Natural killer cell treated with Interleukin-12 subunit alpha and Interleukin-12 subunit beta and Interleukin-15 and Interleukin-18, amount 100 ng/mL, for 72 hours (primary cell): ENCODE measurements at regions not wholly inside any gene's neighbourhood (a gene's known extent, or its start where the extent isn't known, plus 50 kb on each side); places are given as distances from the start of the nearest gene placed in this dataset.

Source experiments
- ATAC-seq, 2 donors: fragments of 150-1000 bp; cut with Tn5 transposase in 1 of 2; sonication (Bioruptor Pico), chemical (Tn5 transposase) in 1 of 2; 2 replicates each; pipeline ENCODE4 v1.10.0; 2021
- DNase-seq: peaks from one replicate; pipeline ENCODE4 v3.0.0; 2022; ENCODE audit warnings: low spot score
- H3K27ac Mint-ChIP-seq, 2 donors: 1 replicate in 1 of 2; 2 replicates in 1 of 2; pipeline ENCODE4 v1.8.0; 2022; ENCODE audit warnings: mixed read lengths in 2 of 2, mild to moderate bottlenecking in 1 of 2, moderate library complexity in 1 of 2
- H3K27me3 Mint-ChIP-seq, 2 donors: 1 replicate in 1 of 2; 2 replicates in 1 of 2; pipeline ENCODE4 v1.8.0; 2022; ENCODE audit warnings: mixed read lengths in 2 of 2
- H3K36me3 Mint-ChIP-seq: one replicate; pipeline ENCODE4 v1.8.0; 2022; ENCODE audit warnings: mixed read lengths
- H3K4me1 Mint-ChIP-seq, 2 donors: 1 replicate in 1 of 2; 2 replicates in 1 of 2; pipeline ENCODE4 v1.8.0; 2022; ENCODE audit warnings: low read depth in 2 of 2, mixed read lengths in 2 of 2, mild to moderate bottlenecking in 1 of 2
- H3K4me3 Mint-ChIP-seq: one replicate; pipeline ENCODE4 v1.8.0; 2022; ENCODE audit warnings: mixed read lengths
- H3K9me3 Mint-ChIP-seq: 2 replicates; pipeline ENCODE4 v1.8.0; 2022; ENCODE audit warnings: mixed read lengths

DNA sequence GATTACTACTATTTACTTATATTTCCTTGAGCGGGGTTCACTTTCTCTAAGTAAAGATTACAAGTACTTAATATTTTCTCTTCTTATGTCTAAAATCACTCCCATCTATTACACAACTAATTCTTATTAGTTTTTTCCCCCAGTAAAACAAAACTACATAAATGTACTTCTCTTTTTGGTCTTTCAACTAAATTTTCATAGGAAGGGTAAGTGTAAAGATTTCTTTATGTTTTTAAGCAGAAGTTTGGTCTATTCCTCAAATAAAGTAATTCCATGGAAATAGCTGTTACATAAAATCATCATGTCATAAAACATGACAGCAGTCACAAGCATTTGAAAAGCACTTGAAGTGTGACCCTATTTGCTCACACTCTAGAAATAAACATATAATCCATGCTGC lies 249.0 kb downstream of the ZEB2 start:
- ATAC-seq (no peak), DNase-seq (no peak)
- H3K27ac Mint-ChIP-seq: no peak overlapping the region
- peaks cover 22 to 30% of the 10 kb centered on the region in 2 donors for H3K4me1 Mint-ChIP-seq
- no peak overlapping the region for H3K4me3 Mint-ChIP-seq
- H3K36me3 Mint-ChIP-seq: no peaks in the 10 kb centered on the region
- H3K27me3 Mint-ChIP-seq: no peaks in the 10 kb centered on the region
- H3K9me3 Mint-ChIP-seq: no peaks in the 10 kb centered on the region

DNA sequence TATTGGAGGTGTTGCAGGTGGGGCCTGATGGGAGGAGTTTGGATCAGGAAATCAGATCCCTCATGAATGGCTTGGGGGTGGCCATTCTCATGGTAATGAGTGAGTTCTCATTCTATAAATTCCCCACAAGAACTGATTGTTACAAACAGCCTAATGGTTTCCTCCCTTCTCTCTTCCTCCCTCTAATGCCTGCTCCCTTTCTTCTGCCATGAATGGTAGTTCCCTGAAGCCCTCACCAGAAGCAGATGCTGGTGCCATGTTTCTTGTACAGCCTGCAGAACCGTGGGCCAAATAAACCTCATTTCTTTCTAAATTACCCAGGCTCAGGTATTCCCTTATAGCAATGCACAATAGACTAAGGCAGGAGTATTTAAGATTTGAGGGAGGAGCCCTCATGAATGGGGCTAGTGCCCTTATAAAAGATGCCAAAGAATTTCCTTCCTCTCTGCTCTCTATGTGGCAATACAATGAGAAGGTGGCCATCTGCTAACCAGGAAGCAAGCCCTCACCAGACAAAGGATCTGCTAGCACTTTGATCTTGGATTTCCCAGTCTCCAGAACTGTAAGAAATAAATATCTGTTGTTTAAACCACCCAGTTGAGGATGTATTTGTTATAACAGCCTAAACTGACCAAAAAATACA lies 251.8 kb downstream of the ZEB2 start:
- Mint-ChIP-seq H3K4me1 (peaks cover 23 to 35% of the 10 kb centered on the region in 2 donors), H3K27me3 (no peaks in the 10 kb centered on the region), H3K36me3 (no peaks in the 10 kb centered on the region), H3K9me3 (no peaks in the 10 kb centered on the region), H3K27ac (no peak overlapping the region), H3K4me3 (no peak overlapping the region)
- DNase-seq (no peak), ATAC-seq (no peak)

DNA sequence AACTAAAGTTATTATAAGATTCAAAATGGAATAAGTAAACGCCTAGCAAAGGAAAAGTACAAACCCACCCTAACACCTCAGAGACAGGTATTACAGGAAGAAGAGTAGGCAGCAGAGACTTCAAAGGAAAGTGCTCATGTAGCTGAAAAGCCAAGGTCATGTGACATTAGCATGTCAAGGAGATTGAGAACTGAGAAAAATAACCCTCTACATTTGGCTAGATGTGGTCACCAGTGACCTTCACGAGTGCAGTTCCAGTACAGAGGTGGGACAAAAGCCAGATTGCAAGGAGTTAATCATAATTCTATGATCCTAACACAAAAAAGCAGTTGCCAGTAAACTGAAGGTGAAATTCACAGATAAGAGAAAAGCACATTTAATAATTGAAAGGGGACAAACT lies 252.7 kb downstream of the ZEB2 start:
- DNase-seq (no peak), ATAC-seq (no peak)
- no peak overlapping the region for H3K4me3 Mint-ChIP-seq
- H3K27me3 Mint-ChIP-seq: no peaks in the 10 kb centered on the region
- H3K27ac Mint-ChIP-seq: peak overlapping the region; percentile 3 to 61
- peaks cover 23 to 31% of the 10 kb centered on the region in 2 donors for H3K4me1 Mint-ChIP-seq
- no peaks in the 10 kb centered on the region for H3K9me3 Mint-ChIP-seq
- H3K36me3 Mint-ChIP-seq: no peaks in the 10 kb centered on the region

DNA sequence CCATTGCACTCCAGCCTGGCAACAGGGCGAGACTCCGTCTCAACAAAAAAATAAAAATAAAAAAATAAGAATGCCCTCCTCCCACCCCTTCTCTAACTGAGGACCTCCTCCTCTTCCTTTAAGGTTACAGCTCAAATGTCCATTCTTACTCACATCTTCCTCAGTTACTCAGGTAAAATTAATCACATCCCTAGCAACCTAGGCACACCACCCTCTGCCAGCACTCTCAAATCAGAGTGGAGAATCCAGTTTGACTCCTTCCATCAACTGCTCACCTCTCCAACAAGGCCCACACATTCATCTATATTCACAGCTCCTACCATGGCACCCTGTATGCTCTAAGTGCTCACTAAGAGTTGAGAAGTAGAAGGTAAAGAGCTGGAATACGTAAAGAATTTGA lies 254.3 kb downstream of the ZEB2 start:
- DNase-seq: no peak
- H3K27ac Mint-ChIP-seq: no peak overlapping the region
- peaks cover 29 to 40% of the 10 kb centered on the region in 2 donors for H3K4me1 Mint-ChIP-seq
- no peaks in the 10 kb centered on the region for H3K36me3 Mint-ChIP-seq
- no peak overlapping the region for H3K4me3 Mint-ChIP-seq
- H3K27me3 Mint-ChIP-seq: no peaks in the 10 kb centered on the region
- peaks cover 3% of the 10 kb centered on the region for H3K9me3 Mint-ChIP-seq
- no peak for ATAC-seq

DNA sequence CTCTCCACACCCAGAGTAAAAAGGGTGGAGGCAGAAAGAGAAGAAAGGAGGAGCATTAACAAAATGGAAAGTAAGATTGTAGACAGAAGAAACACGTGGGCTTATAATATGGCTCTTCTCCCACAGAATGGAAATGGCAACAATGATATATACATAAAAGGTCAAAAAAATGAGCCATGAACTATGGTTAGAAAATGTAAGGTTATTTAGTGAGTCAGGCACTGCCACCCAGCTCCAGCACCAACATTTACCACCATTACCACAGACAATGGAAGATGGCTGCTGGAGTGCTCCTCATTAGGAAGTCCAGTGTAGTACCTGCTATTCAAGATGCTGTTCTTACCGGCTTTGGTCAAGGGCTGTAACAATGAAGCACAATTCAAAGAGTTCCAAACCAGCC lies 258.0 kb downstream of the ZEB2 start:
- DNase-seq: no peak
- ATAC-seq: no peak
- Mint-ChIP-seq H3K36me3 (peaks cover 19% of the 10 kb centered on the region), H3K9me3 (peaks cover 10% of the 10 kb centered on the region), H3K27ac (no peak overlapping the region), H3K4me3 (peak overlapping the region; percentile 42), H3K27me3 (no peaks in the 10 kb centered on the region), H3K4me1 (peaks cover 27 to 37% of the 10 kb centered on the region in 2 donors)

DNA sequence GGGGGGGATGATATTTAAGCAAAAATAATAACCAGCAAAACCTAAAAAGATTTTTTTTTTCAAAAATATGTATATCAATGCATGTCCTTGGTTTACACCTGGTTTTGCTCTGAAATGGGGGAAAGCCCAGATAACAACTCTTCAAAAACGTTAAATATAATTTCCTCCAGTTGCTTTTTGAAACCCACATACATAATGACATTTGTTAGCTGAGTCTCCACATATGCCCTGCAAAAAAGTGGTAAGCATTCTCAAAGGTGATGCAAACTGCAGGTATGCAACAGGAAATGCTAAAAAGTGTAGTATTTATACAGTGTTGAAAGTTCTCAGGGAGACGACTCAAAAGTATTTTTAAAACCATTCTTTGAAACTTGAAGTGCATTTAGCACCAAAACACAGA lies 258.6 kb downstream of the ZEB2 start:
- peaks cover 21% of the 10 kb centered on the region for H3K36me3 Mint-ChIP-seq
- H3K27me3 Mint-ChIP-seq: no peaks in the 10 kb centered on the region
- peaks cover 28 to 38% of the 10 kb centered on the region in 2 donors for H3K4me1 Mint-ChIP-seq
- peak overlapping the region; percentile 45 for H3K4me3 Mint-ChIP-seq
- DNase-seq (no peak), ATAC-seq (no peak)
- peak overlapping the region; percentile 71 to 84 for H3K27ac Mint-ChIP-seq
- H3K9me3 Mint-ChIP-seq: peaks cover 10% of the 10 kb centered on the region

DNA sequence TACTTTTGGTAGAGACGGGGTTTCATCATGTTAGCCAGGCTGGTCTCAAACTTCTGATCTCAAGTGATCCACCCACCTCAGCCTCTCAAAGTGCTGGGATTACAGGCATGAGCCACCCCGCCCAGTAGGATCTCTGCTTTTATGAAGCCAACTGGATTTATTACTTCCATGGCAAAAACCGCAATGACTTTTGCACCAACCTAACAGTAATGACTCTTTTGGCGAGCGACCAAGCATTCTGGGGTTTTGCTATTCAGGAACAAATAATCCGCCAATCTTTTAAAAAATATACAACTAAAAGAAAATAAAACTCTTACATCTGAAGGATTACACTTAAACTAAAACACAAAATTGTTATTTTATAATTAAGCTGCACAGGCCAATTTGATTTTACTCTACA lies 260.6 kb downstream of the ZEB2 start:
- Mint-ChIP-seq H3K27ac (no peak overlapping the region), H3K36me3 (peaks cover 34% of the 10 kb centered on the region), H3K4me1 (peaks cover 34 to 42% of the 10 kb centered on the region in 2 donors), H3K4me3 (no peak overlapping the region), H3K27me3 (no peaks in the 10 kb centered on the region), H3K9me3 (peaks cover 13% of the 10 kb centered on the region)
- DNase-seq (no peak), ATAC-seq (no peak)

DNA sequence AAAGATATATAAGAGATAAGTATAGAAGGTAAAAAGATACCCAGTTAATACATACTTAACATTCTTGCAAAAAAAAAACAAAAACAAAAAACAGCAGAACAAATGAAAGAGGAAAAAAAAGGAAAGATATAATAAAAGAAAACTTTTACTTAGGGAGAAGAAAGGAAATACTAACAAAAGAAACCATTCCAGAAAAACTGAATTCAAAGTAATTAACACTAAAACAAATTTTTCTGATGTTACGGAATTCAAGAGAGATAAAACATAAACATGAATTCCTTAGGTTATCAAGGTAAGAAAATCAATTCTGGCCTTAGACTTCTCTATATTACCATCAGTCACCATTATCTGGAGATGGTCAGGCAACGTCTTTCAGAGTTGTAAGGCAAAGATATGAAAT lies 261.8 kb downstream of the ZEB2 start:
- H3K27me3 Mint-ChIP-seq: no peaks in the 10 kb centered on the region
- H3K4me3 Mint-ChIP-seq: no peak overlapping the region
- no peak for DNase-seq
- peaks cover 17% of the 10 kb centered on the region for H3K9me3 Mint-ChIP-seq
- no peak for ATAC-seq
- peaks cover 35 to 42% of the 10 kb centered on the region in 2 donors for H3K4me1 Mint-ChIP-seq
- H3K36me3 Mint-ChIP-seq: peaks cover 39% of the 10 kb centered on the region
- H3K27ac Mint-ChIP-seq: peak overlapping the region in 1 of 2 donors; percentile 90

DNA sequence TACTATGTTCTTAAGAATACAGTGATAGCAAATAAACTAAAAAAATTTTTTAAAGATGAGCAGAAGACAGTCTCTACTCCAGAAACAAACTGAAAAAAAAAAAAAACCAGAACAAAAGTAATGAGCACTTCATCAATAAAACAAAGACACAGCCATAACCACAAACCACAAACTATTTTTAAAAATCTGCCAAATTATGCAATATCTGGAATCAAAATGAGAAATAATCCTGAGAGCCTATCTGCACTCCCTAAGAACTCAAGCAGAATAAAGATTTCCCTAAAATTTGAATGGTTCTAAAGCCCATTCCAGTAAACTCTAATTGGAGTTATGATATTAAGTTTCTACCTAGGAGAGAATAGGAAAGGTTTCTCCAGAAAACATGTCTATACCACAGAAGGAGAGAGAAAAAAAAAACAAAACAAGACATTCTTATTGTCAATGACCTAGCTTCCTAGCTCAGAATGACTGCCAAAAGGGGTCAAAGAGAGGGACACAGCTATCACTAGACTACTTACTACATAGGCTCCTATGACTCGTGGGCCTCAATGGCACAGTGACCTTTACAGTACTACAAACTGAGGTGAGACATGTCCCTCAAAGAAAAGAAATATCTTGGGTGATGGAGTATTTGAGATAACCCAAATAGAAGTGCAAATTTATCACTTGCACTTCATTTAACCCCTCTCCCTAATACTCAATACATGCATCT lies 262.8 kb downstream of the ZEB2 start:
- Mint-ChIP-seq H3K27ac (peak overlapping the region; percentile 65 to 90), H3K4me1 (peaks cover 37 to 46% of the 10 kb centered on the region in 2 donors), H3K4me3 (peak overlapping the region; percentile 65), H3K27me3 (no peaks in the 10 kb centered on the region), H3K36me3 (peaks cover 47% of the 10 kb centered on the region), H3K9me3 (peaks cover 22% of the 10 kb centered on the region)
- no peak for DNase-seq
- ATAC-seq: peak; percentile 62 to 63

DNA sequence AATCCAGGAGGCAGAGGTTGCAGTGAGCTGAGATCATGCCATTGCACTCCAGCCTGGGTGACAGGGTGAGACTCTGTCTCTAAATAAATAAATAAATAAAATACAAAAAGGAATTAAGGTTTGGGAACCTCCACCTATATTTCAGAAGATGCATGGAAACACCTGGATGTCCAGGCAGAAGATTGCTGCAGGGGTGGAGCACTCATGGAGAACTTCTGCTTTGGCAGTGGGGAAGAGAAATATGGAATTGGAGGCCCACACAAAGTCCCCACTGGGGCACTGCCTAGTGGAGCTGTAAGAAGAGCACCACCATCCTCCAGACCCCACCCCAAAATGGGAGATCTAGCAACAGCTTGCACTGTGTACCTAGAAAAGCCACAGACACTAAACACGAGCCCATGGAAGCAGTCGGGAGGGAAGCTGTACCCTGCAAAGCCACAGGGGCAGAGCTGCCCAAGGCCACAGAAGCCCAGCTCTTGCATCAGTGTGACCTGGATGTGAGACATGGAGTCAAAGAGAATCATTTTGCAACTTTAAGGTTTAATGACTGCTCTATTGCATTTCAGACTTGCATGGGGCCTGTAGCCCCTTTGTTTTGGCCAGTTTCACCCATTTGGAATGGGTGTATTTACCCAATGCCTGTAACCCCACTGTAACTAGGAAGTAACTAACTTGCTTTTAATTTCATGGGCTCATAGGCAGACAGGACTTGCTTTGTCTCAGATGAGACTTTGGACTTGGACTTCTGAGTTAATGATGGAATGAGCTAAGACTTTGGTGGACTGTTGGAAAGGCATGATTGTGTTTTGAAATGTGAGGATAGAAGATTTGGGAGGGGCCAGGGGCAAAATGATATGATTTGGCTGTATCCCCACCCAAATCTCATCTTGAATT lies 265.3 kb downstream of the ZEB2 start:
- DNase-seq (no peak), ATAC-seq (no peak)
- no peaks in the 10 kb centered on the region for H3K27me3 Mint-ChIP-seq
- H3K9me3 Mint-ChIP-seq: peaks cover 19% of the 10 kb centered on the region
- H3K4me3 Mint-ChIP-seq: no peak overlapping the region
- peaks cover 27 to 31% of the 10 kb centered on the region in 2 donors for H3K4me1 Mint-ChIP-seq
- H3K36me3 Mint-ChIP-seq: peaks cover 47% of the 10 kb centered on the region
- H3K27ac Mint-ChIP-seq: peak overlapping the region in 1 of 2 donors; percentile 14

DNA sequence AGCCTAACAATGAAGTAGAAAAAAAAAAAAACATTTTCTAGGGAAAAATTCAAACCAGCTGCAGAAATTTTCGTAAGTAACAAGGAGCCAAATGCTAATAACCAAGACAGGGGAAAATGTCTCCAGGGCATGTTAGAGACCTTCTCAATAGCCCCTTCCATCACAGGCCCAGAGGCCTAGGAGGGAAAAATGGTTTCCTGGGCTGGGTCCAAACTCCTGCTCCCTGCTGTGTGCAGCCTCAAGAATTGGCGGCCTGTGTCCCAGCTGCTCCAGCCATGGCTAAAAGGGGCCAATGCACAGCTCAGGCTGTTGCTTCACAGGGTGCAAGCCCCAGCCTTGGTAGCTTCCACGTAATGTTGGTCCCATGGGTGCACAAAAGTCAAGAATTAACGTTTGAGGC lies 266.2 kb downstream of the ZEB2 start:
- Mint-ChIP-seq H3K9me3 (peaks cover 19% of the 10 kb centered on the region), H3K27me3 (no peaks in the 10 kb centered on the region), H3K4me1 (peaks cover 30 to 40% of the 10 kb centered on the region in 2 donors), H3K4me3 (no peak overlapping the region), H3K27ac (no peak overlapping the region), H3K36me3 (peaks cover 46% of the 10 kb centered on the region)
- no peak for ATAC-seq
- no peak for DNase-seq

DNA sequence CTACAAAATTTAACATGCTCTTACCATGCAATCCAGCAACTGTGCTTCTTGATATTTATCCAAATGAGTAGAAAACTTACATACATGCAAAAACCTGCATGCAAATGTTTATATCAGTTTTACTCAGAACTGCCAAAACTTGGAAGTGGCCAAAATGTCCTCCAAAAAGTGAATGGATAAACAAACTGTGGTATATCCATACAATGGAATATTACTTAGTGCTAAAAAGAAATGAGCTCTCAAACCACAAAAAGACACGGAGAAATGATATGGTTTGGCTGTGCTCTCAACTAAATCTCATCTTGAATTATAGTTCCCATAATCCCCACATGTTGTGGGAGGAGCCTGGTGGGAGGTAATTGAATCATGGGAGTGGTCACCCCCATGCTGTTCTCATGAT lies 267.2 kb downstream of the ZEB2 start:
- H3K36me3 Mint-ChIP-seq: peaks cover 35% of the 10 kb centered on the region
- peaks cover 31 to 41% of the 10 kb centered on the region in 2 donors for H3K4me1 Mint-ChIP-seq
- ATAC-seq (no peak), DNase-seq (no peak)
- peaks cover 15% of the 10 kb centered on the region for H3K9me3 Mint-ChIP-seq
- no peak overlapping the region for H3K27ac Mint-ChIP-seq
- H3K27me3 Mint-ChIP-seq: no peaks in the 10 kb centered on the region
- no peak overlapping the region for H3K4me3 Mint-ChIP-seq

DNA sequence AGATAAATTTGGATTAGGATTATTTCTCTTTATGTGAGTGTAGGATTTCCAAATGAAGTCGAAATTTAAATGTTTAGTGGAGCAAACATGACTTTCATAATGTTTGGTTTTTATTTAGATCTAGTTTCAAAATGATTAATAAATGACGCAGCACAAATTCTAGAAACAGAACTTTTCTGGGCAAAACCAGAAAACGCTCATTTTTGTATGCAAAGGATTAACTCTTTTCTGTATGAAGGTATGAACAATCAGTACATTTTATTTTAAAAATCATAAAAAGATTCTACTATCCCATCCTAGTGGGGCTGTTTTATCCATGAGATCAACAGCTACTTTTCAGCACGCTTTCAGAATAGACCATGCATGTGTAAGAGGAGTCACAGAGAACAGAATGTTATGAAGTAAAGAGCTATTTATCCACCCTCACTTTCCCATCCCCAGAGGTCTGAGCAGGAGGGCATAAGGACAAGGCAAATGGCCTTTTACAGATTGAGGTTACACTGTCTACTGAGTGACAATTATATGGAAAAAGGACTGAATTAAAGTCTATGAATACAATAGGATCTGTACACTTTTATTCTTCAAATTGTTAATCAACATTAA lies 270.8 kb downstream of the ZEB2 start:
- H3K27me3 Mint-ChIP-seq: no peaks in the 10 kb centered on the region
- peak overlapping the region; percentile 83 to 85 for H3K27ac Mint-ChIP-seq
- peaks cover 8% of the 10 kb centered on the region for H3K9me3 Mint-ChIP-seq
- DNase-seq (no peak), ATAC-seq (peak in 1 of 2 donors; percentile 48)
- peaks cover 19% of the 10 kb centered on the region for H3K36me3 Mint-ChIP-seq
- H3K4me1 Mint-ChIP-seq: peaks cover 15 to 24% of the 10 kb centered on the region in 2 donors
- H3K4me3 Mint-ChIP-seq: peak overlapping the region; percentile 40
